ENCODE measurements at regions not wholly inside any gene's neighbourhood (a gene's known extent, or its start where the extent isn't known, plus 50 kb on each side); places are given as distances from the start of the nearest gene placed in this dataset.
A peak's percentile ranks its signal among the peaks of the same experiment; 100 is the strongest.

DNA sequence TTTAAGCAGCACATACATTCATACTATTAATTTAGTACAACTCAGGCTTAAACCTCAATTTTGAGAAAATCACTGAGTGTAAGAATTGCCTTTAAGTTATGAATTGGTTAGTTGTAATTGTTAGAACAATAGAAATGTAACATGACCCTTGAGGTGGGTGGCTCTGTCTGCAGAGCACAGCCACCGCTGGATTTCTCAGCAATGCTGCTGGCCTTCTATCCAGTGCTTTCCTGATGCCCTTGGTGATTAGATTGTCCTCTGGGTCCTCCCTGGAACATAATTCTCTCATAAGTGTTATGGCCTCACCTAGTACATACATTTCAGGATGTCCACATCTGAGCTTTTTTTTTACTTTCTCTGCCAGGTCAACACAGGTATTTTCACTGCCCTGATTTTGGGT, 213.2 kb downstream of the SLC7A11 start:
- DNase-seq (ENCODE audit: low read depth), result no peak

DNA sequence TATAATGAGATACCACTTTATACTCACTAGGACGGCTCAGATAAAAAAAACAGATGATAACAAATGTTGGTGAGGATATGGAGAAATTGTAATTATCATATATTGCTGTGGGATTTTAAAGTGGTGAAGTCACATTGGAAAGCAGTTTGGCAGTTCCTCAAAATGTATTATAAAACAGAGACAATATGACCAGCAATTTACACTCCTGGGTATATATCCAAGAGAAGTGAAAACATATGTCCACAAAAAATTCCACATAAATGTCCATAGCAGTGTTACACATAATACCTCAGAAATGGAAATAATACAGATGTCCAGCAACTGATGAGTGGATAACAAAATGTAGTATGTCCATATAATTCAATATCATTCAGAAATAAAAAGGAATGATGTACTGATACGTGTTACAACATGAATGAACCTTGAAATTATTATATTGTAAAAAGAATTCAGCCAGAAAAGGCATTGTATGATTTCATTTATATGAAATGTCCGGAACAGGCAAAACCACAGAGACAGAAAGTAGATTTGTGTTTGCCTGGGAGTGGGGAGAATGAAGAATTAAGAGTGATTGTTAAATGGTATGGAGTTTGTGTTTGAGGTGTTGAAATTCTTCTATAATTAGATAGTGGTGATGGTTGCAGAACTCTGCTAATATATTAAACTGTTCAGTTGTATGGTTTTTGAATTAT, 220.9 kb downstream of the SLC7A11 start:
- no peak for DNase-seq (ENCODE audit: low read depth)

DNA sequence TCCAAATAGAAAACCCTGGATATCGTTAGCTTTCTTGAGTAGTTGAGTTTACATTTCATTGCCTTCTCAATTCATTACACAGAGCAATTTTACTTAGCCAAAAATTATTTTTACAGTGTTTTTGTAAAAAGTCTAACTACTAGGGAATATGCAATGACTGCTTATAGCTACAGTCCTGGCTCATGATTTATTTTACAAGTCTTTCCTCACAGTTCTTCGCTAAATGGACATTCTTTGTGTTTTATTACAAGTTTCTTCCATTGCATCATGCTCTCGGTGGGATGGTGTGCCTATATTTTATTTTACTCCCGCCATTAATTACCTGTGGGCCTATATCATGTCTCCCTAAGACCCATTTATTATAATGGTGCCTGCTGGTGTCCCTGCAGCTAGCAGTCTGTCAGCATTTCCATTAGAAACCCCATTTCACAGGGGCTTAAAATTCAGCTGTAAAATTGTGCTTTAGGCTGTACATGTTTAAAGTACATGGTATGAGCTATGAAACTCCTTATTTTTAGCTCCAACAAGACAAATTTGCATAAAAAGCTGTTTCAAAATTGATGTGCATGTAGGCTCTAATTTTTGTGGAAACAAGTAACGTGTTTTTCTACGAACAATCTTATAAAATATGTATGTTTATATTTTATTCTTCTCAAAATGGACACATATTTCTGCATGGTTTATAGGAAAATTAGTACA, 227.4 kb downstream of the SLC7A11 start:
- DNase-seq (ENCODE audit: low read depth), result no peak

DNA sequence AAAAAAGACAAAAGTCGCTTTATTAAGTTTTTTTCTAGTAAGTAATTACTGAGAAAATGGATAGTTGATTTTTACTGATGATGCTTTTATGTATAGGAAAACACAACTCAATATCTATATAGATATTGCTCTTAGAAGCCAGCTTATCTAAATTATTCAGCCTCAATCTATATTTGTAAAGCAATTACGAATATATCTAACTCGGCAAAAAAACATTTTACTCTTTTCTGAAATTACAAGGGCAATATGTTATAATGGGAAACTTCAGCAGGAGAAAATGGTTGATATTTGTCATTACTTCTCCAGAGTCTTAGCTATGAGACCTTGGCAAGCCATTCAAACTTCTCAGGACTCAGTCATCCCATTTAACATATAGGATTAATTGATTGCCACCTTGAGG, 228.5 kb downstream of the SLC7A11 start:
- DNase-seq (ENCODE audit: low read depth), result no peak

DNA sequence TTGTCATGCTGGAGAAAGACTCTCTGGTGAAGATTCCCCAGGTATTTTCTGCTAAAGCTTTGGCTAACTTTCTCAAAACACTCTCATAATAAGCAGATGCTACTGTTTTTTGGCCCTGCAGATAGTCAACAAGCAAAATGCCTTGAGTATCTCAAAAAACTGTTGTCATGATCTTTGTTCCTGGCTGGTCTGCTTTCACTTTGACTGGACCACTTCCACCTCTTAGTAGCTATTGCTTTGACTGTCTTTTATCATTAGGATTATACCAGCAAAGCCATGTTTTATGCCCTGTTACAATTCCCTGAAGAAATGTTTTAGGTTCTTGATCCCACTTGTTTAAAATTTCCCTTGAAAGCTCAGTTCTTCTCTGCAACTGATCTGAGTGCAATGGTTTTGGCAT, 231.5 kb downstream of the SLC7A11 start:
- DNase-seq (ENCODE audit: low read depth), result no peak

DNA sequence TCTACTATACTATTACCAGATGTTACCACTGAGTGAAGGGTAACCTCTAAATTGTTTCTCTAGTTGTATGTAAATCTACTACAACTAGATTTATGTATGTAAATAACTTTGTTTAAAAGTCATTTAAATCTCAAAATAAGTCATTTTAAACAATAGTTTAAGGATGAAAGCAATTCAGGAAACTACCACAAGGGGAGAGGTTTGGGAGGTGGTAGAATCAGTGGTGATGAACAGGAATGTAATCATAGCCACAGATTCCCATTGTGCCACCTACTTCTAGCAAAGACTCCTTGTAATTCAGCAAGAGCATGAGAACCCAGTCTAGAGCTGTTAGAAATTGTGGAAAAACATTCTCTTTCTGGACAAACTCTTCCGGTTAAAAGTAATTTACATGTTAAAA, 234.6 kb downstream of the SLC7A11 start:
- no peak for DNase-seq (ENCODE audit: low read depth)

DNA sequence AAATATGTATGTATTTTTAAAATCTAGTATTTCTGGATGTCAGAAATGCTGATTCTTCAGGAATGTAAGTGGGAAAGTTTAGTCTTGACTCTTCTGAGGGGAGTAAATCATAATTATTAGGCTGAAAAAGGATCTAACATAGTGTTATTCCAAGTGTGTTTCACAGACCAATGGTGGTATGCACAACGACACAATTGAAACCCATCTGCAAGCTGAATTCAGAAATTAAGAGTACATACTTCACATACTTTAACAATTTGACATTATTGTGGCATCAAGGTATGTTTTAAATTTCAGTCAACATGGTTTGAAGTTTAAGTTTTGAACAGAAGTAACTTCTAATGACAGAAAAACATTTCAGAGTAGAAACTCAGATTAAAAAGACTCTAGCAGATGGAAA, 236.7 kb downstream of the SLC7A11 start:
- DNase-seq (ENCODE audit: low read depth), result no peak

DNA sequence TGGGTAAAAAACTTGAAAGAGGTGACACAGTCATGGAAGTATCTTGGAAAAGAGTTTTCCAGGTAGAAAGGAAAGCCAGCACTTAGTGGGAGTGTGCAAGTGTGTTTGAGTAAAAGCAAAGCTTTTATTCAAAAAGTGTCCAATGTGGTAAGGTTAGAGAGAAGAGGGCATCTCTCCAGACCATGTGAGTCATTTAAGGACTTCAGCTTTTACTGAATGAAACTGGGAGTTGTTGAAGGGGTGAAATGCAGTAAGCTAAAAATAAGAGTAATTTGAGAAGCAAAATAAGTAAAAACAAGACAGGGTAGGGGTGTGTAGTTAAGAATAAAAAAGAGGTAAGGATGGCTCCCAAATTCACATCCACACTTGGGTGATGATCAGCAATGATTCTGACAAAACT, 238.9 kb downstream of the SLC7A11 start:
- DNase-seq (ENCODE audit: low read depth), result no peak

DNA sequence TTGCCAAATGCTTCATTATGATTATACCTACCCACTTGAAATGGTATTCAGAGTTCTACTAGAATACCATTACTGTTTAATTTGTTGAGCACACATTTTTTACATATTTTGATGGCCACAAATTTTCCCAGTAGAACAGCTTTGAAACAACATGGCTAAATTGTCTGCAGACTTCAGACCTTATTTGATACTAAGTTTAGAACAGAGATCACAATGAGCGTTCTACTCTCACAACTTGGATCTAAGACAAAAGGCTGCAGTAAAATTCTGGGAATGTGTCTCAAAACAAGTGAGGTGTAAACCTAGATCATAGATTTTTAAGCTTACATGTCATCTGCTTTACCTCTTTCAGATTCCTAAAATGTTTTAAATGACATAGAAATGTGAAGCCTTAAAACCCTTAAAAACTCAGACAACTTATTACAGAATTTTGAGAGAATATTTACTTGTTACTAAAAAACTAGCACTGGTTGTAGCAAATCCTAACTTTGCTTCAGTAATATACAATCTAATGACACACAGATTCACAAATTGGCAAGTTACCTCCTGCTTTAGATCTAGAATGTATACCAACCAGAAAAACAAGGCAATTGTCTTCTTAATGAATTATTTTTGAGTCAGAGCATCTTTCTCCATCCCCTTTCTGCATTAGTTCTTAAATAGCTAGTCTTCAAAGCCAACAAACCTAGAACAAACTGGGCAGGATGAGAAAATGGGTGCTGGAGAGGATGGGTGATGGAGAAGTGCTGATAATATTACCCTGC, 243.3 kb downstream of the SLC7A11 start:
- DNase-seq (ENCODE audit: low read depth), result peak; percentile 48

DNA sequence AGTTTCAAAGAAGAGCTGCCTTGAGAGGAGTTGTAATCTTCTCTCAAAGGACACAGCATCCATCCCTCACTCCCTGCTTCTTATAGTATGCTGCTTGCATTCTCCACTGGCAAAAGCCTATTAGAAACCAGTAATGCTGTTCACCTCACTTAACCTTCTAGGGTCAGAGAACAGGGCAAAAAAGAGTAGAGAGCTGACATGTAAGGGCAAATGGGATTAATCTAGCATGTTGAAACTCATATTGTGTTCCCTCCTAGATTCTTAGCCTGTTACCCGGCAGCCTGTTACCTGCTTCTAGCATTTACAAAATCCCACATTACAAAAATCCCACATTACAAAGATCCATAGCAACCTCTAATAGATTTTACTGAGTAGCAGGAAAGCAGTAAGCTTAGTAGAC, 244.7 kb downstream of the SLC7A11 start:
- no peak for DNase-seq (ENCODE audit: low read depth)

DNA sequence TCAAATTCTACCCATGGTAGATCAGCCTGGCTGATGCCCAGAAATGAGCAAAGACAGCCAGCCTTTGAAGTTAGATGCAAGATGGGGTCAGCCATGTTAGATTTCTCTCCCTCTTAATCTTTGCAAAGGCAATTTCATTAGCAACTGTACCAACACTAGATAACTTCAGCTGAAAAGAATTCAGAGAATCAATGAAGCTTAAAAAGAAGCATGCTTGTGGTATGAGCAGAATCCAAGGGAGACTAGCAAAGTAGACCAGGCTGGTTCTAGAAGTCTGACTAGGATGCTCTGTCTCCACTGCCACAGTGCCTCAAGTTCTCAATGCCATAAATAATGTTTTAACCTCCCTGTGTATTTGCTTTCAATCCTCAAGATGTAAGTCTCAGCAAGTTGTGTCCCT, 247.3 kb downstream of the SLC7A11 start:
- DNase-seq (ENCODE audit: low read depth), result peak; percentile 44

DNA sequence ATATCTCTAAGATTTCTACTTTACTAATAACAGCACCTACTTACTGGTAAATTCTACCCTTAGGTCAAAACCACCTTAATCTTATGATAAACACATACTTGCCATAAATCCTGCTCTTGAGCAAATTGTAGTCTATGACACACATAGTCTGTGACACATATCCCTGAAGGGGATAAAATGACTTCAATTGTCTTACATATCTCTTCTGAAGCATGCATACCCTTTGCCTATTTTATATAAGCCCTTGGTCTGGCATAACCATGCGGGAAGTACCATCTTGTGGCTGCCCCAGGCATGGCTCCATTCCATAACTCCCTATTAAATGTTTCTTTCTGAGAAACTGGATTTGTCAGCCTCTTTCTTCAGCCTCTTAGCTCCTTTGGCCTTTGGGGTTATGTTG, 248.9 kb downstream of the SLC7A11 start:
- DNase-seq (ENCODE audit: low read depth), result no peak

DNA sequence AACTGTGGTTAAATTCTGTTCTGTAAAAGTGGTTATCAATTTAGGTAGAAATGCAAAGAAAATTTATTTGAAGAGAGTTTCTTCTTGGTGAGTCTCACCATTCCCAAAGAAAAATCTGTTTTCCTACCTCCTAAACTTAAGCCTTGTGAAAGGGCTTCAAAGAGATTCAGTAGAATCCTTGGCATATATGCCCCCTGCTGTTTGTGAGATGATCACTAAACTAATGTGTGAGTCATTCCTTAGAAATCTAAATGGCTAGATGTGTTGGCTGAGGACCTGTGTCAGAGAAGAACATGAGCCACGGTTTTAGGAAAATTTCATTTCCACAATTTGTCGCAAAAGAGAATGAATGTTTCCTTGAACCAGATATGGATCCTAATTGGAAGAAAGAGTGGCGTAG, 260.9 kb downstream of the SLC7A11 start:
- DNase-seq (ENCODE audit: low read depth), result no peak

DNA sequence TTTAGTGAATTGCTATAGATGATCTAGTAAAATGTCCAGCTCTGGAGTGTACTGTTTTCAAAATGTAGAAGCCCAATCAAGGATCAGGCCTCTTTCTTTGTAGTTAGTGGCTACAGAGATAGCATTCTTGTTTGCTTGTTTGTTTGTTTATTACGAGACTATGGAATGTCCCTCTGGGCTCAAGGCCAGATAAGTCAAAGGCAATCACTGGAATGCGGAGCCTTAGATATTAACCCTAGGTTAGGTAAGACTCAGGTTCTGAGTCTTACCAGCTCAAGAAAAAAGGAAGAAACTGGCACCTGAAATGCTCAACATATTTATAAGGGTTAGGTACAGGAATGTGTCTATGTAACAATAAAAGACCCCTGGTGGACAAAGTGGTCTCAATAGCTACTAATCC, 261.5 kb downstream of the SLC7A11 start:
- no peak for DNase-seq (ENCODE audit: low read depth)

DNA sequence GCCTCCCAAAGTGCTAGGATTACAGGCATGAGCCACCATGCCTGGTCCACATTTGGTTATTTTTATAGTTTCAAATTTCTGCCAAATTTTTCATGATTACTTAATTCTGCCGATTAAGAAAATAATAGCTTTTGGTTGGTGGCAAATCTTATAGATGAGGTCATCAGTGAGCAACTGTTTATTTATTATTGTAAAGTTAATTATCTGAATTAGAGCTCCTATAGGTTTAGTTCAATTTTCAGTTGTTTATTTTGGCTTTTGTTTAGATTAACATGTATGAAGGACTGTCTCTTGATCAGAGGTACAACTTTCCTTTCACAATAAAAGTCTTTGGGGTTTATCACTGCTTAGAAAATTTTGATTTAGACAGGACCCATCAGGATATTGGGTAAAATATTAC, 262.2 kb downstream of the SLC7A11 start:
- DNase-seq (ENCODE audit: low read depth), result no peak

DNA sequence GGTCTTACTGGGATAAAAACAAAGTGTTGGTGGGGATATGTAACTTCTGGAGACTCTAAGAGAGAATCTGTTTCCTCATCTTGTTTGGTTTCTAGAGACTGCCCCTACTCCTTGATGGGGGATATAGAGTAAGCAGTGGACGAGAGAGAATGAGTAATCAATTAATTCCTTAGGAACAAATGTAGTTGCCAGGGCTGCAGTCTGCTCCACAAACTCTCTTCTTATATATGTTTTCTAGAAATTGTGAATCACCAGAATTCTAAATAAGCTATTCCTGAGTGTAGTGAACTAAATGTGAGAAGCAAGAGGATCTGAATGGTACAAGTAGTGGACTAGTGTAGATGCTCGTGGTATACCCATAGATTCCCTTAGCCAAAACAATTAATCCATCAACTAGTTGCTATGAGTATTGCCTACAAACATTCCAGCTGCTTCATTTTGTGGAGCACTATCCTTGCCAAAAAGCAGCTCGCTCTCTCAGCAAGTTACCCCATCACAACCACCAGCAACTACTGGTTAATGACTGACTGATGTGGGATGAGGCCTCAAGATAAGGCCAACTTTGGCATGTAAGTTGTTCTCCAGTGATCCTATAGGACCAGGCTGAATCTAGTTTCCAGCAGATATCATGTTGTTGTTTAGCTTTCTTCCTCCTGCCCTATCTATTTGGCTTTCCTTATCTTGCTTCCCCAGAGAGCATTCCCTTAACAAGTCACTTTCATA, 273.0 kb downstream of the SLC7A11 start:
- no peak for DNase-seq (ENCODE audit: low read depth)

DNA sequence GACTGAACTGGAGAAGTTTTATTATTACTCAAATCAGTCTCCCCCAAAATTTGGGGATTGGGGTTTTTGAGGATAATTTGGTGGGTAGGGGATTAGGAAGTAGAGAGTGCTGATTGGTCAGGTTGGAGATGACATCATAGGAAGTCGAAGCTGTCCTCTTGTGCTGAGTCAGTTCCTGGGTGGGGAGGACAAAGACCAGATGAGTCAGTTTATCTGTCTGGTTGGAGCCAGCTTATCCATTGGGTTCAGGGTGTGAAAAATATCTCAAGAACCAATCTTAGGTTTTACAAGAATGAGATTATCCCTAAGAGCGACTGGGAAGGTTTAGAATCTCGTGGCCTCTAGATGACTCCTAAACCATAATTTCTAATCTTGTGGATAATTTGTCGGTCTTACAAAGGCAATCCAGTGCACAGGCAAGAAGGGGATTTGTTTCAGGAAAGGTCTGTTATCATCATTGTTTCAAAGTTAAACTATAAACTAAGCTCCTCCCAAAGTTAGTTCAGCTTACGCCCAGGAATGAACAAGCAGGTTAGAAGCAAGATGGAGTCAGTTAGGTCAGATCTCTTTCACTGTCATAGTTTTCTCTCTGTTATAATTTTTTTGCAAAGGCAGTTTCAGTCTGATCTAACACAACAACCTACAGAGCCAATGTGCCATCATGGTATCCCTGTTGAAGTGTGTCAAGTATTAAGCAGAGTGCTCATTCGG, 274.5 kb downstream of the SLC7A11 start:
- DNase-seq (ENCODE audit: low read depth), result no peak

DNA sequence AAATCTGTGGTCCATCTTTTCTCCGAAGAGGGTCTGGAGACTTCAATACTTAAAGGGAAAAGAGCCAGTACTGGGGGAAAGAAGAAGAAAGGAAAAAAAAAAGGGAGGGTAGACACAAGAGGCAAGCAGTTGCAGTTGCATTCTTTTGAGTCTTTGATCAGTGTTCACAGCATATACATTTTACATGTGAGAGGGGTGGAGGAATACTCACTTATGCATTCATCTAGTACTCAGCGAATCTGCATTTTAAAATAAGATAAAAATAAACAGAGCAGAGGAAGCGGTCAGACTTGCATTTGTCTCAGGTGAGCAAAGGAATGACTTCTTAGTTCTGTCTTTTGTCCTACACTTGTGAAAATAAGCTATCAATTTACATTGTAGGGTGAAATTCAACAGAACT, 275.6 kb downstream of the SLC7A11 start:
- no peak for DNase-seq (ENCODE audit: low read depth)

DNA sequence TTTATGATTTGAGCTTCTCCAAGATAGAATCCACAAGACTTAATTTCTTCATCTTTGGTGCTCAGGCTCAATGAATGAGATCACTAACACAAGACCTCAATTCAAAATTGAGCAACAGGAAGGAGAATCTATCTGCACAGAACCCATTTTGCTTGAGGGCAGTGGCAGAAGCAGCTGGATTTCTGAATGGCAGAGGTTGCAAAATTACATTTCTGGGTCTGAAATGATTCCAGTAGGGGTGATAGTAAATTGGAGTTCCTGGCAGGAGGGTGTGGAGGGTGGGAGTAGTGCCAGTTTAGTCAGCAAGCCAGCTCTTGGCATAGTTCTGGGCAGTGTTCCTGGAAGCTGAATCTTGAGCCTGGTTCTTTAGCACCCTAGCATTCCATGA, 281.1 kb downstream of the SLC7A11 start:
- DNase-seq (ENCODE audit: low read depth), result peak; percentile 67

DNA sequence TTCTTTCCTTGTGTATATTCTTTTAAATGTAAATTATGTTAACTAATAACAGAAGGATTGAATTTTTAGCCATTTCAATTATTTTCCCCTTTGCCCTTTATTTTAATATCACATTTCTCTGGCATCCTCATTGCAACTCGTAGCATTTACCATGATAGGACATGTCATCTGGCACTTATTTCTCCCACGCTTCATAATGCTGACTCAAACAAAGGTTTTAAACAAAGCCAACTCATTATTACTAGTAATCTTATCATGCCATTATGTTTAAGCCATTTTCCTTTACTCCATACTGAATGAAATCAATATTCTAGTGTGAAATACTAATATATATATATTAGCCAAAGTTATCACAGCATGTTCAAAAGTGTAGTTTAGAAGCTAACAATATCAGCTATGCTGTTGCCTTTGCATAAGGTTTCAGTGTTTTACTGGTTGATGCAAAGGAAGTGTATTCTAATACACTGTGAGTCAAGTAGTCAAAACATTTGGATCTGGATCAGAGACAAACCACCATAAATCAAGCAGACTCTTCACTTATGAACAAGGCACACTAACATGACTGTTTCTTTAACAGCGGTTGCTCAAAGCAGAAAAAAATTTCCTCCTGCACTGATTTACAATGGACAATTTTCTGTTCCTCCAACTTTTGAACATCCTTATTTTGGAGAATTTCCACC, 281.6 kb downstream of the SLC7A11 start:
- peak; percentile 75 for DNase-seq (ENCODE audit: low read depth)

DNA sequence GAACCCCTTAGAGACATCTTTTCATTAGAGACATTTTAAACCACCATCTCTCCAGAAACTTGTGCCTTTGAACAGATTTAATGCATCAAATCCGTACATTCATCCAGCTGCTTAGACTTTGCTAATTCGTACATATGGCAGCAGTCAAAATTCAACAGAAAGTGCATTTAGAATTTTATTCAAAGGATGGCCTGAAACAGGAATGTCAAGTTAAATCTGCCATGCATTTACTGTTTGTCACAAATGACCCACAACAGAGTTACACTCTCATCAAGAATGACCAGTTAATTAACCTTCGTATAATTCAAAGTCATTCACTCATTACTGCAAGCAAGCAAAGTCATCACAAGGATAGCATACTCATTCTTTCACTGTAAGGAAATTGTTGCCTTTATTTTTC, 284.3 kb downstream of the SLC7A11 start:
- DNase-seq (ENCODE audit: low read depth), result no peak

Data from GM04504 (cell line).